ENCODE measurements at regions not wholly inside any gene's neighbourhood (a gene's known extent, or its start where the extent isn't known, plus 50 kb on each side); places are given as distances from the start of the nearest gene placed in this dataset.
"Not testable (repeated sequence)": the region's sequence is repeated elsewhere in the genome, so short reads cannot be mapped to it uniquely, and the experiment has no call there.

DNA sequence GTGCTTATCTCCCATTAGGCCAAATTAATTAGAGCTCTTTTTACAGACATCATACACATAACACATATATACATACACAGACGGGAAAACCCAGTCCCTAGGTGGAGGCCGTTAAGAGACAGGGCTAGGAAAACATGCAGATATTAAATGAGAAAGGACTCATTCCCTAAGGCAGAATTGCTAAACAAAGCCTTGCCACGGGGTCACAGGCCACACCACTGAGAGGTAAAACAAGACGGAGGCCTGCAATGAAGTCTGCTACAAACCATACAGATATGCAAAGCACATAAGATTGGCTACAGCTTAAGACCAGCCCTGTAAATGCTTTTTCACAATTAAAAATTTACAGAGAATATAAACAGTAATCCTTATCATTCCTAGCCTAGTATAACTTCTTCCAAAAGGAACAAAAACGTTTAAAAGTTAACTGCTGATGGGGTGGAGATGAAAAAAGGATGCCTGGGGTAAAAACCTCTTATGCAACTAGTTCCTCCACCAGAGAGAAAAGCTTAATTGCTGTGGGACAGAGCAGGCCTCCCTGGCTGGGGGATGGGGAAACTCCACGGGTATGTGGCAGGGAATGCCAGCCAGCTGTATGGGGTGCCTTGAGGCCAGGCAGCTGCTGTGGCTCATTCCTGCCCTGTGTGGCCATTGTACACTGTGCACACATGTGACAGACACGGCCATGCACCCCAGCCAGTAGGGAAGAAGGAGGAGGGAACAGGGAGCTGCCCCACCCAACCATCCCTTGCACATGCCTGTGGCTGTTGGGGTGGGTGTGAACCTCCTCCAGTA is 481.4 kb upstream of the LMCD1 start:
- no peak for DNase-seq

DNA sequence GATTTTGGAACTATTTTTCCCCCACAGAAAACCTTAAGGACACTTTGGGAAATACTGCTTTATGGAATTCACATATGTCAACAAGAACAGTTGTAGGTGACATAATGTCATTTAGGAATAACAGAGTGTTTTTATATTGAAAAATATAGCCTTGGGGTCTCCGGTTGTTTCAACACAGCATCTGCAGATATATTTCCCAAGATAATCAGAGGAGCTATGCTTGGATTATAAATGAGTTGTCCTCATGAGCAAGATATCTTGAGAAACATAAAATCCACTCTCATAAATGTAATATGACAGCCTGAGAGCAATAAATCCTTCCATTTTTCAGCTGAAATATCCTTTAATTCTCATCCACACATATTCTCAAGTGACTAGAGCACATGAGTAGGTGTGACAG is 473.7 kb upstream of the LMCD1 start:
- no peak for DNase-seq

DNA sequence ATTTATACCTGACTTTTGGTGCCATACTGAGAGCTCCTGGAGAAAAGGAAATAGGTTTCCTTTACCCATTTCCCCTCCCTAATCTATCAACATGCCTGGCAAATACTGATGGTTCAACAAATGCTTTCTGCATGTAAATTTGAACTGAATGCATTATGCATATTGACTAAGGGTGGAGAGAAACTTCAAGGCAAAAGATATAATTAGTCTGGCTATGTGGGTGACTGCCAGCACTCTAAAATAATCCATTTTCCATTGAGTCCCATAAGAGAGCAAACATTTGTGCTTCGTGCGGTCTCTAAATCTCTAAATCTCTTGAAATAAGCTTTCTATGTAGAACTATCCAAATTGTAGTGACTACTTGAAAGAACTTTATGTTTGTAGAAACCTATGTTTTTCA is 451.3 kb upstream of the LMCD1 start:
- DNase-seq = no peak

DNA sequence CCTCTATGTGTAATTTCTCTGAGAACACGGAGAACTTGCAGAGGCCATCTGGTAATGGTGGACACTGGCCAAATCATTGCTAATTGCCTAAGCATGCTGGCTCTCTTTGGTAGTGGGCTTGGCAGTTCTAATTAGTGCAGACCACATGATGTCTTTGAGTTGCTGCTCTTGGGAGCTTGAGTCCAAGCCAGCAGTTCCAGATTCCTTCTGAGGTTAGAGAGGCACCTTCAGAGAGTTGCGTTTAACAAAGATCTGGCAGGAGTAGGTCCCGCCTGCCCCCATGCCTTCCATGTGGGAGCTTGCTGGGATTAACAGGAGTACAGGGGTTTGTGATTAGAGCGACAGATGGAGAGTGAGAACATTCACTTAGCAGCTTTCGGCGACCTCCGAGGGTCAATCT is 449.0 kb upstream of the LMCD1 start:
- DNase-seq = no peak

DNA sequence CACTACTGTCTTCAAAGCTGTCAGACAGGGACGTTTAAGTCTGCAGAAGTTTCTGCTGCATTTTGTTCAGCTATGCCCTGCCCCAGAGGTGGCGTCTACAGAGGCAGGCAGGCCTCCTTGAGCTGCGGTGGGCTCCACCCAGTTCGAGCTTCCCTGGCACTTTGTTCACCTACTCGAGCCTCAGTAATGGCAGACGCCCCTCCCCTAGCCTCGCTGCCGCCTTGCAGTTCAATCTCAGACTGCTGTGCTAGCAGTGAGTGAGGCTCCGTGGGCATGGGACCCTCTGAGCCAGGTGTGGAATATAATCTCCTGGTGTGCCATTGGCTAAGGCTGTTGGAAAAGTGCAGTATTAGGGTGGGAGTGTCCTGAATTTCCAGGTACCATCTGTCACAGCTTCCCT is 433.5 kb upstream of the LMCD1 start:
- not testable (repeated sequence) for DNase-seq

DNA sequence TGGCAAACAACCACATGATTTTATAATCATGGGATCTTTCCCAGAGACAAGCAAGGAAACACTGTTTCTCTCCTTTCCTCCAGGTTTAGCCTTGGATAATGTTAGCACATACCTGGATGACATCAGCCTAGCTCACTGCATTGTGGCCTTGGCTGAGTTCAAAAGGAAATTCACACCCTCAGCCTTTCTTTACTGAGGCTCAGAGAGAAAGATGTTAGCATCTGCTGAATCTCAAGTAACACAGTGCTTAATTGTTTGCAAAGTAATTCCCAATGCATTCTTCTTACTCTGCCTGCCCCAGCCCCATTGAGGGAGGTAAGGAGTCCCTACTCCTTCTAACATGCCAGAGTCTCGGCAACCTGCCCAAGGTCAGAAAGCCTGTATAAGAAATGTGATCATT is 432.2 kb upstream of the LMCD1 start:
- no peak for DNase-seq

DNA sequence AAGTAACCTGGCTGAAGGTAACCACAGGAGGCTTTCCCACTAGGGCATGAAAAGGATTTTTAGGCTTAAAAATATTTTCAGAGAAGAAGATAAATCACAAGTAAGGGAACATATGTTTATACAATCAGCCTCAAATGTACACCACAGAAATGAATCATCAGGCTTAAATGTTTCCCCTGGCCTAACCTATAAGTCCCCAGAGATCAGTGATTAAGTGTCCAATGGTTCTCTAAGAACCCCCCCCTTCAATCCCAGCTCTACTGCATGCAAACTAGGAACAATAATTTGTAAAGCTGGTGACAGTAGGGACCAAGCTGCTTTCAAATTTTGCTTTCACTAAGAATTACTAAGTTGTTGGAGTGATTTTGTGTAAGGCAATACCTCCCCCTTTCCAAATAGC is 431.6 kb upstream of the LMCD1 start:
- DNase-seq = no peak

DNA sequence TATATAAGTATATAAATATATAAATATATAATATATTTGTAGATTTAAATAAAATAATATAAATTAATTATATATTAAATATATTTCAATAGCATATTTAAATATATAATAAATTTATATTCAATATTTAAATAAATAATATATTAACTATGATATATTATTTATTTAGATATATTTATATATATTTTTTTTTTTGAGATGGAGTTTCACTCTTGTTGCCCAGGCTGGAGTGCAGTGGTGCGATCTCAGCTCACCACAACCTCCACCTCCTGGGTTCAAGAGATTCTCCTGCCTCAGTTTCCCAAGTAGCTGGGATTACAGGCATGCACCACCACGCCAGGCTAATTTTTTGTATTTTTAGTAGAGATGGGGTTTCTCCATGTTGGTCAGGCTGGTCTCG is 426.9 kb upstream of the LMCD1 start:
- not testable (repeated sequence) for DNase-seq

DNA sequence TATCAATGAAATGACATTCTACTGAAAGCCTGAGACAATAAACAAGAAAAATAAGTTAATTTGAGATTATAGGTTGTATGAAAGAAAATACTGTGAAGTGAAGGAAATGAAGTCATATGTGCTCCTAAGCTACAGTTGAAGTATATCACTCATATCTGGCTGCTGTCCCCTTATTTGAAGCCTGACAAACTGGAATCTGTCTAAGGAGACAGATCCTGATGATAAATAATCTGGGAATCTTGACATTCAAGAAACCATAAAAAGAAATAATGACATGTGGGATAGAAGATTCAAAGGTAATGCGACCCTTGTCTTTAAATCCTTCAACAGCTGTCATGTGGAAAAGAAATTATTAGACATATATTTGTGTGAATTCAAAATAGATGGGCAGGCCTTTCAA is 424.5 kb upstream of the LMCD1 start:
- DNase-seq = no peak

DNA sequence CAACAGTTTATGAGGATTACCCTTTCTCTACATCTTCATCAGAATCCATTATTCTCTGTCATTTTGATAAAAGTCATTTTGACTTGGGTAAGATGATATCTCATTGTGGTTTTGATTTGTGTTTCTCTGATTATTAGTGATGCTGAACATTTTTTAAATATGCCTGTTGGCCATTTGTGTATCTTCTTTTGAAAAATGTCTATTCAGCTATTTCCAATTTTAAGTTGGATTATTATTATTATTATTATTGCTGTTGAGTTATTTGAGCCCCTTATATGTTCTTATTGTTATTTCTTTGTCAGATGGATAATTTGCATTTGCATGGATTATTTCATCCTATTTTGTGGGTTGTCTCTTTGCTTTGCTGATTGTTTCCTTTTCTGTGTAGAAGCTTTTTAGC is 421.2 kb upstream of the LMCD1 start:
- no peak for DNase-seq

DNA sequence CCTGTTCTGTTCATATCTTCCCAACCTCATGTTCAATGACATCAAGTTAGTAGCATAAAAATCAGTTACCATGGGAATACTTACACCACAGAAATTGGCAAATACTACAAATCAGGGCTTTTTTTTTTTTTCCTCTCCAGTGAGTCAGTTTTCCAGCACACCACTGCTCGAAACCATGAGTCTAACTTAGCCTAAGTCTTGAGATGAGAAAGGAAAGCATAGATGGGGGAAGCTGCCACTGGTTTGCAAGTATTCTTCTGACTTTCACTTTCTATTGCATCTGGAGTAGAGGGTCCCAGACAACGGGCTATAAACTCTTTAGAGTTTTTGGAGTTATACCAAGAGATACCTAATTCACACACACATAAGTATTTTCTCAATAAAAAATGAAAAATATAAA is 416.1 kb upstream of the LMCD1 start:
- DNase-seq = no peak

DNA sequence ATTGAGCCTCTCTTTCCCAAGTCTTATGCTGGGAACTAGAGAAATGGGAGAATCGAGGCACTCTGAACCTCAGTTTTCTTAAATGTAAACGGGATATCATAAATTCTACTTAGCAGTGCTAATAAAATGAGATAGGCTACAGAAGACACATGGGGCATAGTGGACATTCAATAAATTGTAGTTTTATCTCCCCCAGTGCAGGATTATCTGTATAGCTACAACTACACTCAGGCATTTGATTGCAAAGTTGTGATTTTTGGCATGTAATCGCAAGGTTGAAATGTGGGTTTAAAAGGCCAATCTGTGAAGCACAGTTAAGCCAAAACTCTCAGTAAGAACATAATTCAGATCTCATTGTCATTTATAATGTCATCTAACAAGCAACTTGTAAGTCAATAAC is 413.7 kb upstream of the LMCD1 start:
- DNase-seq = no peak

DNA sequence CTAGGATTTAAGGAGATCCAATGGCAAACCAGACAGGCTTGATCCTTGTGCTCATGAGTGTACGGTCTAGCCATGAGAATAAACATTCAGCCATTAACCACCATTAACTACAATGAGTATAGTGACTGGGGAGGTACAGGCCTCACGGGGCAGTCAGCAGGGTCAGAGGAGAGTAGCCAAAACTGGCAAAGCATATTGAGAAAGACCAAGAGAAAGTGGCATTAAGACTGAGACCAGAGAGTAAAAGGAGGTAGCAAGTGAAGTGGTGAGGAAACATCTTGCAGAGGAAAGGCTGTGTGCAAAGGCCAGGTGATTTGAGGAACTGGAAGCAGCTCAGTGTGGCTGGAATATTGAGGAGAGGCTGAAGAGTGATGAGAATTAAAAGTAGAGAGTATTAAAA is 407.2 kb upstream of the LMCD1 start:
- no peak for DNase-seq

DNA sequence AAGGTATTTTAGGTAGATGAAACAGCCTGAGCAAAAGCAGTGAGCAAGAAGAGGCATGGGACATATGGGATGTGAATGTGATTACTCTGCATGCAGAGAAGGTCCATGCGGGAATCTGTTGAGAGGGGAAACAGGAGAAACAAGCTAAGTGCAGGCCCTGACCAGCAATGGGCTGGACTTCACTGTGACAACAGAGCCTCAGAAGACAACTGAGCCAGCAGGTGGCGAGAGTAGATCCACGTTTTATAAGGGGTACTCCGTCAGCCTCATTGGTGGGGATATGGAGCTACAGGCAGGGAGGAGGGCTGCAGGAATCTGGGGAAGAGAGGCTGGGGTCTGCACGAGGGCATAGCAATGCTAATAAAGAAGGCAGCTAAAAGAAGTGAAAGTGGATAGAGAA is 405.9 kb upstream of the LMCD1 start:
- no peak for DNase-seq

DNA sequence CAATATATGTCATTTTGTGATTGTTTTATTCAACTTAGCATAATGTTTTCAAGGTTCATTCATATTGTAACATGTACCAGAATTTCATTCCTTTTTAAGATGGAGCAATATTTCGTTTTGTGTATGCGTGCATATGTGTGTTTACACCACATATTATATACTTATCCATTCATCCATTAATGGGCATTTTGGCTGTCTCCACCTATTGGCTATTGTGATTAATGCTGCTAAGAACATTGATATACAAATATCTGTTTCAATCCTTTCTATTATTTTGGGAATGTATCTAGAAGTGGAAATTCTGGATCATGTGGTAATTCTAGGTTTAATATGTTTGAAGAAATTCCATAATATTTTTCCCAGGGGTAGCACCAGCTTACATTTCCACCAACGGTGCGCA is 403.9 kb upstream of the LMCD1 start:
- no peak for DNase-seq

DNA sequence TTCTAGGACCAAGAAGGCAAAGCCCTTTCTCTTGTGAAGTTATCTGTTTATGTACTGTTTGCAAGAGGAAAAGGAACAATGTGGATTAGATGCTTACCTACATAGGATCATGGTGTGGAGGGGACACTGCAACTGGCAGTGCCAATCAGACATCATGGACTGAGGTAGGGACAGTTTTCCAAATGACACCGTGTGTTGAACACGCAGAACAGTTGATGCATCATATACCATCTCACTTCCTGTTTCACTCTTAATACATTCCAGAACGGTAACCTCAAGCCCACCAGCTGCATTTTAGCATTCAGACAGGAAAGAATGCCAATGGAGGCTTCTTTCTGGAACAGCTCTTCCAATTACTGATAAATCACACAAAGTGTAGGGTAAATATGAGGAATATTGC is 397.7 kb upstream of the LMCD1 start:
- DNase-seq = no peak

DNA sequence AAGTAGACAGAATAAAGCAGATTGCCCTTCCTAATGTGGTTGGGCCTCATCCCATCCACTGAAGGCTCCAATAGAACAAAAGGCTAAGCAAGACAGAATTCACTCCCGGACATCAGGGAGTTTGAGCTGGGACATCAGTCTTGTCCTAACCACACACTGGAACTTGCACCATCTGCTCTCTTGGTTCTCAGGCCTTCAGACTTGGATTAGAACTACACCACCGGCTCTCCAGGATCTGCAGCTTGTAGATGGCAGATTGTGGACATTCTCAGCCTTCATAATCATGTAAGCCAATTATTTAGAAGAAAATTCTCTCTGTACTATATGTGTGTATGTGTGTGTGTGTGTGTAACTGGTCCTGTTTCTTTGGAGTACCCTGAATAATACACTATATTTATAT is 394.7 kb upstream of the LMCD1 start:
- no peak for DNase-seq

DNA sequence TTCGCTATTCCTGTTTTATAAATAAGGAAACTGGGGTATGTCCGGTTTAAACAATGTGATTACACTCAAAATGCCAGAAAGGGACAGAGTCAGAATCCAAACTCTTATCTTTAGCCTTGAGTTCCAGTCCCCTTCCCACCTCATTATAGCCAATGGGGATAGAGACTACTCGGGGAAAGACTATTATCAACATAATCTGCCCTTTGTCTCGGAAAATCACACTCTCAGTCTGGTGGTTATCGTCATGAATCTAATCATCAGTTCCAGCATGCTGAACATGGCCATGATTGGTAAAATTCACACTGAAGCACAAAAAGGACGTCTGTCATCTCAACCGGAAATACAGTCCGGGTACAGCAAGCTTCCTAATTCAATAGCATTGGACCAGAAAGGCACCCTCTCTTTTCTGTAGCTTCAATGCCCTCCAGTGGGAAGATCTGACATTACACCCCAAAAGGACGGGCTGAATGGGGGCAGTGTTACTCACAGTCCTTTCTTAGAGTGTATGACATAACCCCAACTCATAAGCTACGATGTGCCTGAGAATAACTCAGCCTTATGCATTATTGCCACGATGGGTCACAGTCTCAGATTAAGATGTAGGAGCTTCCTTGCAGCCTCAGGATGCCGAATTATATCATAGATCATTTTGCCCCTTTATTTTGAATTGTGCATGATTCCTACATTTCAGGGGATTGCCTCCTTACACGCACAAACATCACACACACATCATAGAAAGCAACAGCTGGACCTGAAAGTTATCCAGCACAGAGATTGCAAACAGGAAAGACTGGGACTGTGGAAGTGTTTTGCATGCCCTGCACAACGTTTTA is 390.4 kb upstream of the LMCD1 start:
- peak; percentile 44 to 46 for DNase-seq

DNA sequence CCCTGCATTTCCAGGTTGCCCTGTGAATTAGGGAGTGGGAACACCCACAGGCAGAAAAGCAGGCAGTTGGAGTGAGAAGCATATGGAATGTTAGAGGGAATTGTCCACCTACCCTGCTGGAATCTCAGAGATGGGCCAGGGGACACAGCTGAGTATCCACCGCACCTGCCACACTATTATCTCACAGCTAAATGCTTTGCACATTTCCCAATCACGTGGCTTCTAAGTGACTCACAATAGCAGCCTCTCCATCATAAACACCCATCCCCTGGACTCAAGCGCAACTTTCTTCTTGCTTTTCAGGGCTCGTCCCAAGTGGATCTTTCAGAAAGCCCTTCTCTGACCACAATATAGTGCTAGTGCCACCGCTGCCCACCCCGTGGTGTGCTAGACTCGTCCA is 389.0 kb upstream of the LMCD1 start:
- DNase-seq = no peak

DNA sequence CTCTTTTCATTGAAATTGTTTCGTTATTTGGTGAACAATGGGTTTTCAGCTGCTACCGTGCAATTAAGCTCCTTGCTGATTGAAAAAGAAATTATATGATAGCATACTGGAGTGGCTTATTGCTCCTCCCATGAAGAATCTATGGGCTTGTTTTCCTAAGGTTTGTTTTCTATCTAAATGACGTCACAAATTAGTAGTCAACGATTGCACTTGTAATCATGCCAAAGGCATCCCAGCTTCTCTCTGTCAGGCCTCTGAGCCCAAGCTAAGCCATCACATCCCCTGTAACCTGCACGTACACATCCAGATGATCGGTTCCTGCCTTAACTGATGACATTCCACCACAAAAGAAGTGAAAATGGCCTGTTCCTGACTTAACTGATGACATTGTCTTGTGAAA is 388.0 kb upstream of the LMCD1 start:
- DNase-seq = no peak

DNA sequence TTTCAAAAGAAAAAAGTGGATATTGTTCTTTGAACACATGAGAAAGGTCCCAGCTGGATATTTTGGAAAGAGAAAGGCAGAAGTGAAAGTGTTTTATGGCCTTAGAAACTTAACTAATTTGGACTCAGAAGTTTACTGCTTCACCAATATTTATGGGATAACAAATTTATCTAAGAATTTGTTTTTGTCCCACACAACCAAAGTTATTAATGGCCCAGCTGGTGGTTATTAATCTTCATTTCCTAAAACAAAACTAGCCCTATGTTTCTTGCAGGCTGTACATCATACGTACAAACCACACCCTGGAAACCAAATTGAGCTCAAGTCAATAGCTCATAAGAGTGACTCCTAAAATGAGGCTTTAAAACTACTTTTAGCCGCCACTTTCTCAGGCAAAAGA is 372.9 kb upstream of the LMCD1 start:
- DNase-seq = no peak

DNA sequence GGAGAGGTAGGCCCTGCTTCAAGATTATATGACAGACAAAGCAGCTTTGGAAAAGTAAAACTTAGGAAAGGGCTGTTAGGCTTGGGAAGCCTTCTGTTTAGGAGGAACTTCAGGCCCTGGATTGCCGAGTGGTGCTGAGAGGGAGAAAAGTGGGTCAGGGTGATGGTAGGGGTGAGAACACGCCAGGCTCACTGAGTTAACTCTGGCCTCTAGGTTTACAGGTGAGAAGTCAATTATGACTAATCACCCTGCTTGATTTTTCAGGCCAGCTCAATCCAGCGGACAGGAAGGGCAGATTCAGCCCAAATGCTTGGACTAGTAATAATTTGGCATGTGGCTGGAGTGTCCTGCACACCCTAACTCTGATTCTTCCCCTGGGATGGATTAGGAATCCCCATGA is 365.1 kb upstream of the LMCD1 start:
- no peak for DNase-seq

DNA sequence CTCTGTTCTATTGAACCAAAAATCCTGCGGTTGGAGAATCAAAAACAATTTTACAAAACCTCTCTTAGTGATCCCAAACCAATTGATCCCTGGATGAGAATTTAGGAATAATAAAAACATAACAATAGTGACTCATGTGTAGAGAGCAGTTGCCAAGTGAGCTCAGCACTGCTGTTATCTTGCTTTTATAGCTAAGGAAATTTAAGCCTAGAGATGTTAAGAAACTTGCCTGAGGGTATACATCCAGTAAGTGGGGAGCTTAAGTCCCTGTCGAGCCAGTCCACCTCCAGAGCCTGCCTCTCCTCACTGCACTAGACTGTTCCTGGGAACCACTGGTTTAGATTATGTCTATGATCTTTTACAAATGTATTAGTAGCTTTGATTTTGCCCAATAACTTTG is 358.4 kb upstream of the LMCD1 start:
- DNase-seq = no peak

DNA sequence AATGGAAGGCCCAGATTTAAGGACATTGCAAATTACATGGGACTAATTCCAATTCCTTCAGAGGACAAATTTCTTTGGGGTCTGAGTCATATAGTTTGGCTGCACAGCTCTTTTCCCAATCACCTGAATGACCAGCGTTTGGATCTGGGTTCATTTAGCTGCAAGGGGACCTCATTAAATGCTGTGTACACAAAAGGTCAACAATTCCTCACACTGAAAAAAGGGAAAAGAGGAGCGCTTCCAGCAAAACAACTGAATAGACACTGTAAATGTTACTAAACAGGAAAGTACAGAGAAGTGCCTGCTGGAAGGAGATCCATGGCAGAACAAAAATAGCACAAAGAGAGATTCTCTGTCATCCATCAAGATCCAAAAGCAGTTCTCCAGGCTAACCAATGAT is 356.0 kb upstream of the LMCD1 start:
- no peak for DNase-seq

DNA sequence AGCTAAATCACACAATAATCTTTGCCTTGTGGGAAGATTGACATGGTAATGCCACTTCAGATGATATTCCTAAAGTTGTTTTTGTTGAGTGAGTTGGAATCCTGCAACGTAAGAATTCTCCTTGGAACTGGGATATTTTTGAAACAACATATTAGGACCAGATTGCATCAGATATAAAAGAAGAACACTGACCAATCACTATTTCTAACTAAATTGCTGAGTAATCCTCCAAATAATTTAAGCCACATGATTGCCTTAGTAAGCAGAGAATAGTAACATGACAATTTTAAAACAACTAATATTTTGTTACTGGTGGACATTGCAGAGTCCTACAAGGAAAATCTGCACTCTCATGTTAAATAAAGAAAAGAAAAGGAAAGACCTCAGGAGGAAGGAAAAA is 353.9 kb upstream of the LMCD1 start:
- DNase-seq = no peak
